Adrenal gland (tissue), 9 donors: ENCODE measurements at regions not wholly inside any gene's neighbourhood (a gene's known extent, or its start where the extent isn't known, plus 50 kb on each side); places are given as distances from the start of the nearest gene placed in this dataset.

ENCODE experiments used
- DNase-seq, 7 donors: peaks; one replicate each; pipeline ENCODE4 v3.0.0-alpha.2; 2019 to 2020
- H3K27ac ChIP-seq, 5 donors: fragments of 200-600 bp; sonication (generic) in 4 of 5; 1 replicate in 3 of 5; 2 replicates in 2 of 5; pipeline versions ENCODE4 v1.5.1 to v1.8.0; 2016 to 2020; ENCODE audit warnings: mild to moderate bottlenecking in 1 of 5
- H3K27me3 ChIP-seq: fragments of 200-600 bp; 2 replicates; pipeline ENCODE4 v1.8.0; 2021
- H3K36me3 ChIP-seq, 2 donors: fragments of 200-600 bp; replicated peaks in 1 of 2; 1 replicate in 1 of 2; 2 replicates in 1 of 2; pipeline versions ENCODE4 v1.5.1 to v1.8.0; 2018 to 2022
- H3K4me1 ChIP-seq, 2 donors: fragments of 200-600 bp; replicated peaks in 1 of 2; 1 replicate in 1 of 2; 2 replicates in 1 of 2; pipeline versions ENCODE4 v1.5.1 to v1.8.0; 2018 to 2021
- H3K4me3 ChIP-seq, 4 donors: fragments of 200-600 bp; sonication (generic) in 3 of 4; one replicate each; pipeline ENCODE4 v1.5.1; 2016 to 2018
- H3K9me3 ChIP-seq, 3 donors: fragments of 200-600 bp; sonication (generic) in 1 of 3; replicated peaks in 1 of 3; 1 replicate in 2 of 3; 2 replicates in 1 of 3; pipeline versions ENCODE4 v1.5.1 to v1.8.0; 2016 to 2021
- POLR2A ChIP-seq, 2 donors: fragments of 450-650 bp; IDR thresholded peaks; one replicate each; pipeline ENCODE4 v1.6.1; 2017; ENCODE audit warnings: antibody characterized with exemption in 2 of 2, mild to moderate bottlenecking in 2 of 2, moderate library complexity in 1 of 2
- WGBS, 4 donors: extraction: QIAGEN DNeasy Blood & Tissue Kit in 2 of 4; methylation state at CpG; one replicate each; pipeline versions ENCODE4 v1.1.5 to v1.1.7; 2013 to 2017; 5-methylcytosine and 5-hydroxymethylcytosine counted together
- intact Hi-C, 2 donors: fragments of 100-400 bp; cut with DNase I; formaldehyde crosslinking; loops; one replicate each; pipeline versions ENCODE4 v1.14.1 to v1.15.0; 2022 to 2023
- TF ChIP-seq, protein P1 (sequence below), 6 experiments: fragments of 450-650 bp in 4 of 6; fragments of 200-600 bp in 2 of 6; sonication (generic) in 1 of 6; IDR thresholded peaks; 1 replicate in 5 of 6; 2 replicates in 1 of 6; pipeline versions ENCODE4 v1.5.1 to v1.8.0; 2016 to 2021; ENCODE audit warnings: antibody characterized with exemption in 6 of 6, mild to moderate bottlenecking in 2 of 6, moderate library complexity in 1 of 6
- donor health status: healthy with polysubstance abuse.
- donor health status: Bipolar disorder and iron deficiency.
- donor health status: DM: yes; HTN: yes; CAD: no.
- donor health status: DM: no; HTN: no; CAD: no.
- donor health status: DM: no; HTN: no; CAD: no.

DNA sequence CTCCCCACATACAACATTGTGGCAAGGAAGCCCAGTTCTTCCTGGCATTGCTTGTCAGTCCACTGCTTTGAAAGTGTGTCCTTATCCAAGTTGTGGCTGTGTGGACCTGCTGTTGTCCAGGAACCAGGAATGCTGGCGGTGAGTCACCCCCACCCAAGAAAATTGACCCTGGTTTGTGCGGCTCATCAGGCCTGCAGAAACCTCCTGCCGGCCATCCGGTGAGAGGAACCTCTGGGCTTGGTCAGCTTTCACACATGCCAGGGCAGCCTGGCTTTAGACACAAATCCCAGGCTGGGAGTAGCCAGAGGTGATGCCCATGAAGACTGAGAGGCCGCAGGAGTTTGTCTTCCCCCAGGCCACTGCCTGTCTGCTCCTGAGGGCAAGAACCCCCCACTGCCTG, 223.6 kb downstream of the TTLL2 start:
- intact Hi-C loops: no loop called here
- no peak for TF ChIP-seq POLR2A (IDR thresholded peaks at IDR 0.05)
- no peak overlapping the region for H3K4me3 ChIP-seq
- H3K27me3 ChIP-seq: no peaks in the 10 kb centered on the region
- DNase-seq: peak in 1 of 7 donors; percentile 24
- WGBS, 4 donors: 74 to 97% (median 90%) methylated on average over 4 to 5 of the region's 5 CpGs
- H3K27ac ChIP-seq: no peak overlapping the region
- no peaks in the 10 kb centered on the region for H3K9me3 ChIP-seq
- H3K4me1 ChIP-seq: peaks cover 0 to 4% of the 10 kb centered on the region in 2 donors
- no peaks in the 10 kb centered on the region for H3K36me3 ChIP-seq

DNA sequence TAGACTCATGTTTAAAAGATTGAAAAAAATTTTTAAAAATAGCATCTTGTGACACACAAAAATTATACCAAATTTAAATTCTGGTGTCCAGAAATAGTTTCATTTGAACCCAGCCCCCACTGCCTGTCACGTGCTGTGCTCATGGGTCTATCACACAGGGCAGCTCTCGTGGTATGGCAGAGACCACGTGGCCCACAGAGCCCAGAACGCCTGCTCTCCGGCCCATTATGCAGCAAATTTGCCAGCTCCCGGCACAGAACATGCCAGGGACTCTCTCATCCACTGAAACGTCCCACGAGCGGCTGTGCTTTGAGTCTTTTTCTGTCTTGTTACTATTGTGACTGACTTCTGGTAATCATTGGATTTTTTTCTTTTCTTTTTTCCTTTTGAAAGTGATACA, 224.3 kb downstream of the TTLL2 start:
- Histone ChIP-seq H3K27ac (no peak overlapping the region), H3K36me3 (no peaks in the 10 kb centered on the region), H3K9me3 (no peaks in the 10 kb centered on the region), H3K4me3 (no peak overlapping the region), H3K27me3 (no peaks in the 10 kb centered on the region), H3K4me1 (no peaks in the 10 kb centered on the region)
- DNase-seq: peak in 1 of 7 donors; percentile 31
- TF ChIP-seq, protein P1, sequence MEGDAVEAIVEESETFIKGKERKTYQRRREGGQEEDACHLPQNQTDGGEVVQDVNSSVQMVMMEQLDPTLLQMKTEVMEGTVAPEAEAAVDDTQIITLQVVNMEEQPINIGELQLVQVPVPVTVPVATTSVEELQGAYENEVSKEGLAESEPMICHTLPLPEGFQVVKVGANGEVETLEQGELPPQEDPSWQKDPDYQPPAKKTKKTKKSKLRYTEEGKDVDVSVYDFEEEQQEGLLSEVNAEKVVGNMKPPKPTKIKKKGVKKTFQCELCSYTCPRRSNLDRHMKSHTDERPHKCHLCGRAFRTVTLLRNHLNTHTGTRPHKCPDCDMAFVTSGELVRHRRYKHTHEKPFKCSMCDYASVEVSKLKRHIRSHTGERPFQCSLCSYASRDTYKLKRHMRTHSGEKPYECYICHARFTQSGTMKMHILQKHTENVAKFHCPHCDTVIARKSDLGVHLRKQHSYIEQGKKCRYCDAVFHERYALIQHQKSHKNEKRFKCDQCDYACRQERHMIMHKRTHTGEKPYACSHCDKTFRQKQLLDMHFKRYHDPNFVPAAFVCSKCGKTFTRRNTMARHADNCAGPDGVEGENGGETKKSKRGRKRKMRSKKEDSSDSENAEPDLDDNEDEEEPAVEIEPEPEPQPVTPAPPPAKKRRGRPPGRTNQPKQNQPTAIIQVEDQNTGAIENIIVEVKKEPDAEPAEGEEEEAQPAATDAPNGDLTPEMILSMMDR (IDR thresholded peaks at IDR 0.05): no peak
- intact Hi-C loops: no loop called here
- WGBS, 4 donors: 76 to 87% (median 82%) methylated on average over 9 of the region's 9 CpGs

DNA sequence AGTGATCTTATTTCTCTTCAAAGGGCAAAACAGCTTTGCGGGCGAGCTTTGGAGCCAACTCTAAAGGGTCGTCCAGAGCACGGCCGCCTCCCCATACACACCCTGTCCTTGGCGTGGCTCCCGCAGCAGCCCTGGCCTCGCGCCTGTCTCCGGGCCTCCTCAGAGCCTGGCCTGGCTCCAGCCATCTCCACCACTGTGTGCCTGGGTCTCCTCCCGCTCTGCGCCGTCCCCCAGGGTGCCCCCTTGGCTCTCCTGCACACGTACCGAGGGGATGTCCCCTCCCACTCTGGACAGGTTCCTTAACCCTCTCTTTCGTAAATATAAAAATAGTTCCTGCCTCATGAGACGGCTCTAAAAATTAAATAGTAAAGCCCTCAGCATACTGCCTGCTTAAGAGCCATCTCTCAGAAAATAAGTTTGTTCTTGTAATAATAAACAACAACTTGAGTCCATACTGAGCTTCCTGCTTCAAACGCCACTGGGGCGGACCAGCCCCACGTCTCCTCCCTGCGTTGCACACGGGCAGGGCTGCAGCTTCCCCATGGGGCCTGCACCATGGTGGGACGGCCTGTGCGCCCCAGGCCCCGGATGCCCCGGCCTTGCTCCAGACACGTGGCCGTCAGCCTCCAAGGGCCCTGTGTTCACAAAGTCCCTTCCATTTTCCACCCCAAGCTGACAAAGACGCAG, 226.2 kb downstream of the TTLL2 start:
- no peak for TF ChIP-seq POLR2A (IDR thresholded peaks at IDR 0.05)
- TF ChIP-seq, protein P1 (IDR thresholded peaks at IDR 0.05): no peak
- peak overlapping the region in 2 of 5 donors; percentile 52 to 77 for H3K27ac ChIP-seq
- H3K36me3 ChIP-seq: no peaks in the 10 kb centered on the region
- no peak overlapping the region for H3K4me3 ChIP-seq
- peak; percentile 33 to 75 (median 53) for DNase-seq
- no peaks in the 10 kb centered on the region for H3K9me3 ChIP-seq
- H3K27me3 ChIP-seq: no peaks in the 10 kb centered on the region
- 34 to 41% (median 36%) methylated on average over 22 to 29 of the region's 29 CpGs for WGBS, 4 donors
- H3K4me1 ChIP-seq: no peaks in the 10 kb centered on the region
- intact Hi-C loops: no loop called here

DNA sequence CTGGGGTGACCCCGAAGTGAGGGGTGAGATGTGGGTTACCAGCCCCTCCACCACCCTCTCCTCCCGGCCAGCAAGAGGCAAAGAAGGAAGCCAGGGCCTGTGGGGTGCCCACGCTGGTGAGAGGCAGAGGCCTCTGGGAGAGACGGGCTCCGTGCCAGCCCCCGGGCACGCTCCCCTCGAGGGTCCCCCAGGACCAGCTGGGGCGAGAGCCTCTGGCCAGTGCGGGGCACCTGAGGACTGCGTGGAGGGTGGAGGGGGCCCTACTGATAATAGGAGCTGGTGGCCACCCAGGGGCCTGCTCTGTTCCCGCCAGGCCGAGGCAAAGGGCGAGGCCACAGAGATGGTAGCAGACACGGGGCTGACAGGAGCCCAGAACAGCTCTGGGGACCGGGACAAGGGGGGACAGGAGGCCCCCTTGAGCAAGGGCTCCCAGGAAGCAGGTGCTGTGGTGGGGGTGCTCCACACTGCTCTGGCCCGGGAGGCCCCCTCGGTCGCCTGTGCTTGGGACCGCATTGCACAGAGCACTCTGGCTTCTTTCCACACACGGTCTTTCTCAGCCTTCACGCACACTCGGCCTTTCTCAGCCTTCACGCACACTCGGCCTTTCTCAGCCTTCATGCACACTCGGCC, 226.9 kb downstream of the TTLL2 start:
- no peaks in the 10 kb centered on the region for H3K4me1 ChIP-seq
- H3K9me3 ChIP-seq: peaks cover 0 to 4% (median 0%) of the 10 kb centered on the region in 3 donors
- H3K27me3 ChIP-seq: no peaks in the 10 kb centered on the region
- no peak for DNase-seq
- peak overlapping the region in 2 of 5 donors; percentile 52 to 77 for H3K27ac ChIP-seq
- H3K4me3 ChIP-seq: no peak overlapping the region
- intact Hi-C loops: no loop called here
- TF ChIP-seq, protein P1 (IDR thresholded peaks at IDR 0.05): no peak
- no peak for TF ChIP-seq POLR2A (IDR thresholded peaks at IDR 0.05)
- 82 to 84% (median 83%) methylated on average over 17 to 26 of the region's 26 CpGs for WGBS, 4 donors
- H3K36me3 ChIP-seq: no peaks in the 10 kb centered on the region
